GM19238 (cell line): ENCODE measurements at regions not wholly inside any gene's neighbourhood (a gene's known extent, or its start where the extent isn't known, plus 50 kb on each side); places are given as distances from the start of the nearest gene placed in this dataset.

Experiments used
- DNase-seq: peaks from one replicate; pipeline ENCODE4 v3.0.0; 2011; ENCODE audit warnings: low spot score; ENCODE audit not compliant: insufficient read length

GRCh38 chr6:90778417-90779203 lies 191.7 kb upstream of the MAP3K7 start:
- DNase-seq = no peak

GRCh38 chr6:90770778-90771177 lies 183.9 kb upstream of the MAP3K7 start:
- no peak for DNase-seq

- DNase-seq = no peak
Measured at GRCh38 chr6:90765895-90766294, 179.0 kb upstream of the MAP3K7 start.

- DNase-seq = no peak
Measured at GRCh38 chr6:90765491-90765890, 178.6 kb upstream of the MAP3K7 start.

- no peak for DNase-seq
Measured at GRCh38 chr6:90764001-90764400, 177.1 kb upstream of the MAP3K7 start.

GRCh38 chr6:90759664-90760063 lies 172.8 kb upstream of the MAP3K7 start:
- no peak for DNase-seq

- DNase-seq = no peak
Measured at GRCh38 chr6:90758741-90759140, 171.9 kb upstream of the MAP3K7 start.

- DNase-seq = no peak
Measured at GRCh38 chr6:90753820-90754643, 167.2 kb upstream of the MAP3K7 start.

- DNase-seq = no peak
Measured at GRCh38 chr6:90739802-90740201, 152.9 kb upstream of the MAP3K7 start.

GRCh38 chr6:90739339-90739738 lies 152.5 kb upstream of the MAP3K7 start:
- DNase-seq = no peak

- peak; percentile 1 for DNase-seq
Measured at GRCh38 chr6:90730151-90730673, 143.3 kb upstream of the MAP3K7 start.

GRCh38 chr6:90729057-90729456 lies 142.2 kb upstream of the MAP3K7 start:
- no peak for DNase-seq

GRCh38 chr6:90722648-90723047 lies 135.8 kb upstream of the MAP3K7 start:
- no peak for DNase-seq

- DNase-seq = no peak
Measured at GRCh38 chr6:90720404-90720803, 133.5 kb upstream of the MAP3K7 start.

- DNase-seq = no peak
Measured at GRCh38 chr6:90719321-90720195, 132.7 kb upstream of the MAP3K7 start.

- no peak for DNase-seq
Measured at GRCh38 chr6:90716376-90716775, 129.5 kb upstream of the MAP3K7 start.

GRCh38 chr6:90715093-90715655 lies 128.3 kb upstream of the MAP3K7 start:
- no peak for DNase-seq

- no peak for DNase-seq
Measured at GRCh38 chr6:90714319-90714718, 127.4 kb upstream of the MAP3K7 start.

GRCh38 chr6:90712114-90712513 lies 125.2 kb upstream of the MAP3K7 start:
- no peak for DNase-seq

- no peak for DNase-seq
Measured at GRCh38 chr6:90709431-90709996, 122.6 kb upstream of the MAP3K7 start.
